Uterus (tissue), 3 donors: ENCODE measurements at regions not wholly inside any gene's neighbourhood (a gene's known extent, or its start where the extent isn't known, plus 50 kb on each side); places are given as distances from the start of the nearest gene placed in this dataset.

Source experiments
- DNase-seq, 2 donors: peaks; one replicate each; pipeline ENCODE4 v3.0.0-alpha.2; 2019 to 2020
- H3K27ac ChIP-seq, 2 donors: fragments of 200-600 bp; sonication (generic); 1 replicate in 1 of 2; 2 replicates in 1 of 2; pipeline ENCODE4 v1.5.1; 2016 to 2018
- H3K27me3 ChIP-seq, 2 donors: fragments of 200-600 bp; sonication (generic); one replicate each; pipeline ENCODE4 v1.5.1; 2018 to 2019; ENCODE audit warnings: control low read depth in 1 of 2
- H3K36me3 ChIP-seq, 2 donors: fragments of 200-600 bp; sonication (generic); one replicate each; pipeline ENCODE4 v1.5.1; 2019; ENCODE audit warnings: control low read depth in 1 of 2
- H3K4me1 ChIP-seq, 2 donors: fragments of 200-600 bp; sonication (generic); one replicate each; pipeline ENCODE4 v1.5.1; 2018 to 2019; ENCODE audit warnings: control low read depth in 1 of 2
- H3K4me3 ChIP-seq, 2 donors: fragments of 200-600 bp; sonication (generic); 1 replicate in 1 of 2; 2 replicates in 1 of 2; pipeline ENCODE4 v1.5.1; 2018 to 2019; ENCODE audit warnings: mild to moderate bottlenecking in 1 of 2
- H3K9me3 ChIP-seq, 2 donors: fragments of 200-600 bp; sonication (generic); one replicate each; pipeline ENCODE4 v1.5.1; 2019; ENCODE audit warnings: control low read depth in 1 of 2
- POLR2A ChIP-seq, 2 donors: fragments of 450-650 bp; IDR thresholded peaks; one replicate each; pipeline ENCODE4 v1.6.1; 2016; ENCODE audit warnings: antibody characterized with exemption in 2 of 2, mild to moderate bottlenecking in 1 of 2, moderate library complexity in 1 of 2
- intact Hi-C: fragments of 100-400 bp; cut with DNase I; formaldehyde crosslinking; loops from one replicate; pipeline ENCODE4 v1.15.1; 2023; ENCODE audit warnings: low total_unique reads
- TF ChIP-seq, protein P1 (sequence below), 4 experiments: fragments of 200-600 bp in 2 of 4; fragments of 450-650 bp in 2 of 4; sonication (generic) in 2 of 4; IDR thresholded peaks; one replicate each; pipeline ENCODE4 v1.5.1; 2016 to 2019; ENCODE audit warnings: antibody characterized with exemption in 4 of 4, mild to moderate bottlenecking in 2 of 4, moderate library complexity in 1 of 4
- donor health status: DM: yes; HTN: yes; CAD: no.

DNA sequence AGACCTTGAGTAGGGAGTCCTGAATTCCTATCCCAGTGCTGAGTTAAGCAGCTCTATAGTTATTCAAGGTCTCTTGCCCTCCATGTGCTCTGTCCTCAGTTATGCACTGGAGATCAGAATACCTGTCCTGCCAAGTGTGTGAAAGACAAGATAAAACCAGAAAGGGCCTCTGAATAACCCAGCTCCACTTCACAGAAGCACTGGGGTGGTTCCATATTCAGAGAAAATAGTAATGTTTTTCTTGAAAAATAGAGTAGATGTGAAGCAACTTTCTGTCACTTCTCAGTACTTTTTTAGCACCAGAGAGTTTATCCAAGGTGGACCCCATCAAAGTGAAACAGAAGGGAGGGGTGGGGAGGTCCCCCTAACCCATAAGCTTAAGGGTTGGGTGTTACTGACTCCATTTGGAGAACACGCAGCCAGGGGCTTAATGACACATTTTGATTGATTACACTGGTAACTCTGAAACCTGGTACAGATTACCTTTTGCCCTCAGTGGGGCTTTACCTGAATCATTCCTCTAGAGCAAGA lies 509.8 kb upstream of the JARID2 start:
- Histone ChIP-seq H3K27ac (no peak overlapping the region), H3K9me3 (no peaks in the 10 kb centered on the region), H3K4me3 (no peak overlapping the region), H3K27me3 (no peaks in the 10 kb centered on the region), H3K36me3 (no peaks in the 10 kb centered on the region), H3K4me1 (no peaks in the 10 kb centered on the region)
- intact Hi-C loops, result no loop called here
- TF ChIP-seq, protein P1, sequence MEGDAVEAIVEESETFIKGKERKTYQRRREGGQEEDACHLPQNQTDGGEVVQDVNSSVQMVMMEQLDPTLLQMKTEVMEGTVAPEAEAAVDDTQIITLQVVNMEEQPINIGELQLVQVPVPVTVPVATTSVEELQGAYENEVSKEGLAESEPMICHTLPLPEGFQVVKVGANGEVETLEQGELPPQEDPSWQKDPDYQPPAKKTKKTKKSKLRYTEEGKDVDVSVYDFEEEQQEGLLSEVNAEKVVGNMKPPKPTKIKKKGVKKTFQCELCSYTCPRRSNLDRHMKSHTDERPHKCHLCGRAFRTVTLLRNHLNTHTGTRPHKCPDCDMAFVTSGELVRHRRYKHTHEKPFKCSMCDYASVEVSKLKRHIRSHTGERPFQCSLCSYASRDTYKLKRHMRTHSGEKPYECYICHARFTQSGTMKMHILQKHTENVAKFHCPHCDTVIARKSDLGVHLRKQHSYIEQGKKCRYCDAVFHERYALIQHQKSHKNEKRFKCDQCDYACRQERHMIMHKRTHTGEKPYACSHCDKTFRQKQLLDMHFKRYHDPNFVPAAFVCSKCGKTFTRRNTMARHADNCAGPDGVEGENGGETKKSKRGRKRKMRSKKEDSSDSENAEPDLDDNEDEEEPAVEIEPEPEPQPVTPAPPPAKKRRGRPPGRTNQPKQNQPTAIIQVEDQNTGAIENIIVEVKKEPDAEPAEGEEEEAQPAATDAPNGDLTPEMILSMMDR (IDR thresholded peaks at IDR 0.05), result no peak
- no peak for TF ChIP-seq POLR2A (IDR thresholded peaks at IDR 0.05)
- DNase-seq, result no peak

DNA sequence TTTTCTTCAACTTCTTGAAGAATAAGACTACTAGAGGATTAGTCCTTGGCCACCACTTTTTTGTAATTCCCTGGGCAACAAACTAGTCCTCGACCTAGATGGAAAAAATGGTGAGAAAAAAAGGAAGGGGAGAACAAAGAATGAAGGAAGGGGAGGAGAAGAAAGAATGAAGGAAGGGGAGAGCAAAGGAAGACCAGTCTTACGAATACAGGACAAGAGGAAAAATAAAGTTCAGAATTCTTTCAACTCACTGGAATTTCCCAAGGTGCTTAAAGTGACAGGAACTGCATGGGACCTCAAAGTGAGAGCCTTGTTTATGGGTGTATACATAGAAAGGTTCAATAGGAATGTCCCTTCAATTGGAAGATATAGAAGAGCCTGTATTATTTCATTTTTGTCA lies 509.3 kb upstream of the JARID2 start:
- Histone ChIP-seq H3K9me3 (no peaks in the 10 kb centered on the region), H3K27me3 (no peaks in the 10 kb centered on the region), H3K4me3 (no peak overlapping the region), H3K4me1 (no peaks in the 10 kb centered on the region), H3K36me3 (no peaks in the 10 kb centered on the region), H3K27ac (no peak overlapping the region)
- DNase-seq, result no peak
- no peak for TF ChIP-seq POLR2A (IDR thresholded peaks at IDR 0.05)
- intact Hi-C loops, result no loop called here

DNA sequence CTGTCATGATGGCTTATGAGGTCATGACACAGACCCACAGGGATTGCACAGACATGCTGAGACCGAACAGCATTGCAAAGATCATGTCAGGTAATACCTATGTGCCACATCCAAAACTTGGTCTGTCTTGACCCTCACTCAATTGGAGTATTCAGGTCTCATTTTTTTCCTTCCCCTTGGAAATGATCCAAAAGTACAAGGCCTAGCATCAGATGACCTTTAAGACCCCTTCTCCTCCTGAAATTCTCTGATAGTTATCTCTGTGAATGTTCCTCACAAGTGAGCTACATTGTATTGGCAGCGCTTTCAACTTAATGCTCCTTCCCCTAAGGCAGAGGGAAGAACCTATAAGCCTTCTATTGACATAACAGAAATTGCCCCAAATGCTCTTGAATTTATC lies 507.4 kb upstream of the JARID2 start:
- Histone ChIP-seq H3K36me3 (no peaks in the 10 kb centered on the region), H3K9me3 (no peaks in the 10 kb centered on the region), H3K27ac (no peak overlapping the region), H3K27me3 (no peaks in the 10 kb centered on the region), H3K4me1 (no peaks in the 10 kb centered on the region), H3K4me3 (no peak overlapping the region)
- intact Hi-C loops, result no loop called here
- TF ChIP-seq, protein P1 (IDR thresholded peaks at IDR 0.05), result no peak
- TF ChIP-seq POLR2A (IDR thresholded peaks at IDR 0.05), result no peak
- DNase-seq, result no peak

DNA sequence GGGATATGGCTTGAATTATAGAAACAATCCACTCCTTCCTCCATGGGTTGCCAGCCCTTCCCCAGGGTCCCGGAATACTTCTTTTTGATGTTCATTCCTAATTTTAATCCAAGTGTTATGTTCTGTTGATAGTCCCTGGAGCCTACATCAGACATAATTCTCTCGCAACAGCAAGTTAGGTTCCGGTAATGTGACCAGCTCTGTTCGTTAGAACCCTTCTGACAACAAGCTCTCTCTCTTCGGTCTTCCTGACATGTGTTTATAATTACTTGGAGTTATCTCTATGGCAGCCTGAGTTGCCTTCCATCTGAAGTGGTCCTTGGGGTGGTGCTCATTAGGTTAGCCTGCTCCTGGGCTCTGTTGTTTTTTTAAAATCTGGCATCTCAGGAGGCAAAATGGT lies 506.9 kb upstream of the JARID2 start:
- intact Hi-C loops, result no loop called here
- TF ChIP-seq POLR2A (IDR thresholded peaks at IDR 0.05), result no peak
- TF ChIP-seq, protein P1 (IDR thresholded peaks at IDR 0.05), result no peak
- H3K4me1 ChIP-seq, result no peaks in the 10 kb centered on the region
- no peaks in the 10 kb centered on the region for H3K27me3 ChIP-seq
- H3K4me3 ChIP-seq, result no peak overlapping the region
- no peaks in the 10 kb centered on the region for H3K9me3 ChIP-seq
- DNase-seq, result no peak
- no peak overlapping the region for H3K27ac ChIP-seq
- no peaks in the 10 kb centered on the region for H3K36me3 ChIP-seq

DNA sequence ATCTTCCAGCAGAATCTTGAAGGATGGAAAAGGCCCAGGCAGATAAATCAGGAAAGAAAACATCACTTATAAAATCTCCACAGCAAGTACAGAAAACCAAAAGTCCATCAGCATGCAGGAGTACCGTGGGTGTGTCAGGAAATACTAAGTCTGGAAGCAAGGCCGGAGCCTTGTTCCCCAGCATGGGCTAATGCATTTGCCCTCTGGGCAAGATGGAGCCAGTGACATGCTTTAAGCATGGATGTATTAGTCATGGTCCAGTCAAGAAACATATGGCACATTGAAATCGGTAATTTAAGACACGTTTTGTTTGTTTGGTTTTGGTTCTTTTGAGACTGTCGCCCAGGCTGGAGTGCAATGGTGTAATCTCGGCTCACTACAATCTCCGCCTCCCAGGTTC lies 506.0 kb upstream of the JARID2 start:
- DNase-seq, result no peak
- H3K4me1 ChIP-seq, result no peaks in the 10 kb centered on the region
- H3K9me3 ChIP-seq, result no peaks in the 10 kb centered on the region
- no peak for TF ChIP-seq POLR2A (IDR thresholded peaks at IDR 0.05)
- TF ChIP-seq, protein P1 (IDR thresholded peaks at IDR 0.05), result no peak
- no peaks in the 10 kb centered on the region for H3K27me3 ChIP-seq
- no peak overlapping the region for H3K27ac ChIP-seq
- no peak overlapping the region for H3K4me3 ChIP-seq
- intact Hi-C loops, result no loop called here
- no peaks in the 10 kb centered on the region for H3K36me3 ChIP-seq

DNA sequence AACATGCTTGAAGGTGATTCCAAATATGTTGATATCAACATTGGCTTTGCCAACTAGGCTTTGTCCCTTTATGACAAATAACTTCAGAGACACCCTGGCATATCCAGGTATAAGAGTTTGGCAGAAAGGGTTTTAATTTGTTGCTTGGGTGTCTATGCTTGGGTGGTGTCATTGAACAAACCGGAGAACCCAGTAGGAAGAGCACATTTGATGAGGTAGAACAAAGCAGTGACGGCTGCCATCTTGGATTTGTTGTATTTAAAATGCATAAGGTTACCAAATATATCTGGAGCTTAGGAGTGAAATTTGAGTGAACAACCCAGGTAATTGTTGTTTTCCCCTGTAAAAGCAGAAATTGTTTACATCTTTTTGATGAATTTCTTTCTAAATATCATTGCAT lies 503.7 kb upstream of the JARID2 start:
- Histone ChIP-seq H3K27me3 (no peaks in the 10 kb centered on the region), H3K4me3 (no peak overlapping the region), H3K9me3 (no peaks in the 10 kb centered on the region), H3K27ac (no peak overlapping the region), H3K36me3 (no peaks in the 10 kb centered on the region), H3K4me1 (no peaks in the 10 kb centered on the region)
- no peak for DNase-seq
- TF ChIP-seq, protein P1 (IDR thresholded peaks at IDR 0.05), result no peak
- TF ChIP-seq POLR2A (IDR thresholded peaks at IDR 0.05), result no peak
- intact Hi-C loops, result no loop called here
